PC-9 (cell line): ENCODE measurements at regions not wholly inside any gene's neighbourhood (a gene's known extent, or its start where the extent isn't known, plus 50 kb on each side); places are given as distances from the start of the nearest gene placed in this dataset.

Source experiments
- BruUV-seq: library from RNA; stranded (reverse); fragments of 400-500 nt; replicated peaks from 2 replicates; lab custom pipeline; 2021; lab: Mats Ljungman, UMichigan
- CTCF ChIA-PET: fragments of 300-600 bp; sonication (Branson Sonifier 250); formaldehyde crosslinking; loops from one replicate; lab custom pipeline; 2022; ENCODE audit warnings: antibody characterized with exemption; lab: Charles Lee
- POLR2A ChIA-PET: fragments of 300-600 bp; sonication (Branson Sonifier 250); formaldehyde crosslinking; loops from one replicate; lab custom pipeline; 2022; ENCODE audit warnings: antibody characterized with exemption; ENCODE audit not compliant: unreplicated experiment; lab: Charles Lee
- DNase-seq, 2 experiments: peaks; one replicate each; pipeline versions ENCODE4 v3.0.0 to v3.0.0-alpha.2; 2015 to 2022; ENCODE audit warnings: mixed read lengths in 1 of 2
- H2AFZ ChIP-seq: fragments of 200-600 bp; sonication (generic); 2 replicates; pipeline ENCODE4 v1.8.1; 2017; ENCODE audit warnings: antibody characterized with exemption
- H3F3A ChIP-seq: fragments of 200-600 bp; sonication (generic); 2 replicates; pipeline ENCODE4 v1.8.1; 2017; ENCODE audit warnings: antibody characterized with exemption, mild to moderate bottlenecking, low read depth; ENCODE audit not compliant: insufficient read depth
- H3K27ac ChIP-seq: fragments of 200-600 bp; sonication (generic); 2 replicates; pipeline ENCODE4 v1.6.1; 2016; ENCODE audit warnings: mixed run types
- H3K27me3 ChIP-seq: fragments of 200-600 bp; sonication (generic); 2 replicates; pipeline ENCODE4 v1.6.1; 2016; ENCODE audit warnings: low read depth, mixed run types; ENCODE audit not compliant: insufficient read depth
- H3K36me3 ChIP-seq: fragments of 200-600 bp; sonication (generic); 2 replicates; pipeline ENCODE4 v1.6.1; 2016; ENCODE audit warnings: low read depth, mixed run types
- H3K4me1 ChIP-seq: fragments of 200-600 bp; sonication (generic); replicated peaks from 2 replicates; pipeline ENCODE4 v1.6.1; 2016; ENCODE audit warnings: mixed run types; ENCODE audit not compliant: insufficient read depth
- H3K4me2 ChIP-seq: fragments of 200-600 bp; sonication (generic); 2 replicates; pipeline ENCODE4 v1.6.1; 2017; ENCODE audit warnings: mixed run types
- H3K4me3 ChIP-seq: fragments of 200-600 bp; sonication (generic); 2 replicates; pipeline ENCODE4 v1.6.1; 2016; ENCODE audit warnings: mixed run types
- H3K79me2 ChIP-seq: fragments of 200-600 bp; sonication (generic); 2 replicates; pipeline ENCODE4 v1.6.1; 2017; ENCODE audit warnings: low read depth, mixed run types
- H3K9me2 ChIP-seq: fragments of 200-600 bp; sonication (generic); 2 replicates; pipeline ENCODE4 v1.8.1; 2017; ENCODE audit warnings: mild to moderate bottlenecking; ENCODE audit not compliant: insufficient read depth
- H3K9me3 ChIP-seq: fragments of 200-600 bp; sonication (generic); 2 replicates; pipeline ENCODE4 v1.8.1; 2016; ENCODE audit warnings: low read depth; ENCODE audit not compliant: insufficient read depth
- H4K20me1 ChIP-seq: fragments of 200-600 bp; sonication (generic); 2 replicates; pipeline ENCODE4 v1.8.1; 2017; ENCODE audit not compliant: insufficient read depth
- EZH2 ChIP-seq: fragments of 200-600 bp; sonication (generic); IDR thresholded peaks from 2 replicates; pipeline ENCODE4 v1.8.0; 2017; ENCODE audit warnings: antibody characterized with exemption, low read depth
- intact Hi-C: fragments of 100-400 bp; cut with micrococcal nuclease; formaldehyde crosslinking; loops from one replicate; pipeline ENCODE4 v1.10.0; 2022; ENCODE audit not compliant: unreplicated experiment
- TF ChIP-seq, protein P1 (sequence below): fragments of 200-600 bp; sonication (generic); conservative IDR thresholded peaks from 2 replicates; pipeline ENCODE4 v1.6.1; 2017; ENCODE audit warnings: mixed run types, antibody characterized with exemption, mild to moderate bottlenecking, moderate library complexity

DNA sequence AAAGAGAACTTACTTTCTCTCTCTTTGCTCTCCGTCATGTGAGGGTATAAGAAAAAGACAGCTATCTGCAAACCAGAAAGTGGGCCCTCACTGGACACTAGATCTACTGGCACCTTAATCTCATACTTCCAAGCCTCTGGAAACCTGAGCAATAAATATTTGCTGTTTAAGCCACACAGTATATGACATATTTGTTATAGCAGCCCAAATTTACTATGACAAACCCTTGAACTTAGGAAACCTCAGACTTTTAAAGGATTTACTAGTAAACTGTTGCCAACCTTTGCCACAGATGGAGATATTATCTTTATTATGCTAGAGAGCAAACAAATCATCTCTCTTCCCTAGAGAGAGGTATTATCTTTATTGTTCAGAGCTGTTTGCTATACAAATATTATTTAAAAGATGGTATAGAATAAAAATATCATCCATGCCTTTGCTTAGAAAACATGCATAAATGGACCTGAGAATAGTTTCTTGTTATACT, 1446.1 kb downstream of the SLITRK1 start:
- TF ChIP-seq EZH2, result no peak
- TF ChIP-seq, protein P1, sequence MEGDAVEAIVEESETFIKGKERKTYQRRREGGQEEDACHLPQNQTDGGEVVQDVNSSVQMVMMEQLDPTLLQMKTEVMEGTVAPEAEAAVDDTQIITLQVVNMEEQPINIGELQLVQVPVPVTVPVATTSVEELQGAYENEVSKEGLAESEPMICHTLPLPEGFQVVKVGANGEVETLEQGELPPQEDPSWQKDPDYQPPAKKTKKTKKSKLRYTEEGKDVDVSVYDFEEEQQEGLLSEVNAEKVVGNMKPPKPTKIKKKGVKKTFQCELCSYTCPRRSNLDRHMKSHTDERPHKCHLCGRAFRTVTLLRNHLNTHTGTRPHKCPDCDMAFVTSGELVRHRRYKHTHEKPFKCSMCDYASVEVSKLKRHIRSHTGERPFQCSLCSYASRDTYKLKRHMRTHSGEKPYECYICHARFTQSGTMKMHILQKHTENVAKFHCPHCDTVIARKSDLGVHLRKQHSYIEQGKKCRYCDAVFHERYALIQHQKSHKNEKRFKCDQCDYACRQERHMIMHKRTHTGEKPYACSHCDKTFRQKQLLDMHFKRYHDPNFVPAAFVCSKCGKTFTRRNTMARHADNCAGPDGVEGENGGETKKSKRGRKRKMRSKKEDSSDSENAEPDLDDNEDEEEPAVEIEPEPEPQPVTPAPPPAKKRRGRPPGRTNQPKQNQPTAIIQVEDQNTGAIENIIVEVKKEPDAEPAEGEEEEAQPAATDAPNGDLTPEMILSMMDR, result no peak
- Histone ChIP-seq H3K27me3 (no peaks in the 10 kb centered on the region), H3F3A (no peaks in the 10 kb centered on the region), H3K9me2 (no peaks in the 10 kb centered on the region), H3K4me3 (no peak overlapping the region), H3K4me1 (no peaks in the 10 kb centered on the region), H3K79me2 (no peaks in the 10 kb centered on the region), H2AFZ (no peak overlapping the region), H3K9me3 (no peaks in the 10 kb centered on the region), H4K20me1 (no peaks in the 10 kb centered on the region), H3K4me2 (no peak overlapping the region), H3K36me3 (no peaks in the 10 kb centered on the region), H3K27ac (no peak overlapping the region)
- no peak for DNase-seq
- intact Hi-C loops, result no loop called here
- ChIA-PET CTCF (no interaction called here), POLR2A (no interaction called here)
- BruUV-seq, result no TSS peak

DNA sequence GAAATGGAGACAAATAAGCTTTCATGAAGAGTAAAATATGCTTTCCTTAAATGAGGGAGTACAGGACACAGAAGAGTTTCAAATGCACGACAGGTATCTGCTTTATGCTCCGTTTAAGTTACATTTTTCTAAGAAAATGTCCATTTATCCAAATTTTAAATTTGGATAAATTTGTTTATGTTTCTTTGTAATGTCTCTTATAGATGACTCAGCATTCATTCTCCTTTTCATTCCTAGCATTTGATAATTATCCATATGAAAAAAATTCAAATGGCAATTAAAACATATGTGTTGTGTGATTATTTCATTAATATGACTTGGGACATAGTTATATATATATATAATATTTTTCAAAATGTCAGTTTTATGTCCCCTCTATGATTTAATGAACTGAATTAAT, 1449.3 kb downstream of the SLITRK1 start:
- Histone ChIP-seq H3F3A (no peaks in the 10 kb centered on the region), H3K9me2 (no peaks in the 10 kb centered on the region), H3K4me2 (no peak overlapping the region), H2AFZ (no peak overlapping the region), H3K9me3 (no peaks in the 10 kb centered on the region), H3K36me3 (no peaks in the 10 kb centered on the region), H3K79me2 (no peaks in the 10 kb centered on the region), H4K20me1 (no peaks in the 10 kb centered on the region), H3K4me3 (no peak overlapping the region), H3K27me3 (no peaks in the 10 kb centered on the region), H3K27ac (no peak overlapping the region), H3K4me1 (no peaks in the 10 kb centered on the region)
- ChIA-PET POLR2A (no interaction called here), CTCF (no interaction called here)
- no TSS peak for BruUV-seq
- TF ChIP-seq, protein P1, result no peak
- TF ChIP-seq EZH2, result no peak
- intact Hi-C loops, result no loop called here
- no peak for DNase-seq

DNA sequence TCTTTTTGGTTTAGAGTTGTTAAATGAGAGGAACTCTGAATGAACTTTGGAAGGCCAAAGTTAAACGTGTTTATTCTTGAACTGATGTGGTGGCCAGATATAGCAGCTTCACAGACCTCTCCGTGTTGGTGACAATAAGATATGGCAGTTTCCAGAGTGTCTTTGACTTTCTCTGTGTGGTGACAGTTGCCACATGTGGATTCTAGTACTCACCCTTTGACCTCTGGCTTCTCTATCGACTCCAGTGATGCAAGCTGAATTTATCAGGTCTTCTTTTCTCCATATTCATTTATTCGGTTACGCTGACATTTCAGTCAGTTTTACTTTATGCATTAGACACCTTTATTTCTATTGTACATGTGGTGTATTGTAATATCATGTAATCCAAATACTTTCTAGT, 1469.5 kb downstream of the SLITRK1 start:
- no TSS peak for BruUV-seq
- Histone ChIP-seq H2AFZ (no peak overlapping the region), H3K27ac (no peak overlapping the region), H3K79me2 (no peaks in the 10 kb centered on the region), H3F3A (no peaks in the 10 kb centered on the region), H3K4me3 (no peak overlapping the region), H3K9me2 (no peaks in the 10 kb centered on the region), H3K36me3 (no peaks in the 10 kb centered on the region), H3K9me3 (no peaks in the 10 kb centered on the region), H3K4me1 (no peaks in the 10 kb centered on the region), H3K27me3 (no peaks in the 10 kb centered on the region), H3K4me2 (no peak overlapping the region), H4K20me1 (no peaks in the 10 kb centered on the region)
- ChIA-PET POLR2A (no interaction called here), CTCF (no interaction called here)
- intact Hi-C loops, result no loop called here
- TF ChIP-seq EZH2, result no peak
- TF ChIP-seq, protein P1, result no peak
- DNase-seq, result no peak
